ENCODE measurements at regions not wholly inside any gene's neighbourhood (a gene's known extent, or its start where the extent isn't known, plus 50 kb on each side); places are given as distances from the start of the nearest gene placed in this dataset.

- Histone ChIP-seq H3K56ac (ENCODE audit: extremely low read depth, insufficient read depth, low read length) (no peak overlapping the region), H4K5ac (ENCODE audit: low read depth, low read length) (peak overlapping the region; percentile 44; the same call in 1 of the 2 replicates), H4K20me1 (ENCODE audit: insufficient read depth, low read length) (no peaks in the 10 kb centered on the region), H2AK9ac (replicated peaks; ENCODE audit: low read depth, low read length, poor library complexity) (no peak overlapping the region), H2BK20ac (ENCODE audit: low read depth, low read length) (peak overlapping the region; percentile 21; the same call in 1 of the 2 replicates), H3K14ac (replicated peaks; ENCODE audit: low read depth, low read length) (no peak overlapping the region), H2BK120ac (ENCODE audit: low read depth, low read length) (peak overlapping the region; percentile 49; the same call in 1 of the 2 replicates), H4K91ac (ENCODE audit: insufficient read depth, low read depth, low read length) (0 out of 2 replicates have a peak overlapping the region, but pooled peaks have one; percentile 8), H3K23ac (ENCODE audit: low read depth, low read length) (peak overlapping the region; percentile 39; the same call in 1 of the 2 replicates), H3K4me2 (ENCODE audit: low read depth, low read length) (no peak overlapping the region; the same call in 1 of the 2 replicates), H3K36me3 (ENCODE audit: control insufficient read depth, insufficient read depth, low read length) (no peaks in the 10 kb centered on the region), H3K9ac (ENCODE audit: low read depth, low read length) (no peak overlapping the region), H3K9me3 (ENCODE audit: control insufficient read depth, insufficient read depth, low read length) (no peaks in the 10 kb centered on the region), H2BK15ac (ENCODE audit: low read depth, low read length) (peak overlapping the region; percentile 34; the same call in 1 of the 3 replicates), H3K4me1 (ENCODE audit: control insufficient read depth, insufficient read depth, low read length) (peaks cover 10% of the 10 kb centered on the region), H3K79me1 (ENCODE audit: low read depth in 1 of 2, low read length in 2 of 2) (0 out of 4 replicates have a peak, but pooled peaks cover 0 to 4% of the 10 kb centered on the region in 2 experiments), H2AK5ac (ENCODE audit: low read depth, low read length) (no peak overlapping the region), H4K8ac (ENCODE audit: low read depth in 2 of 2, low read length in 2 of 2) (peak overlapping the region in 1 of 2 experiments; percentile 62; a peak in 1 of 4 replicates), H3K4me3 (ENCODE audit: insufficient read depth, low read depth, low read length) (no peak overlapping the region), H3K18ac (ENCODE audit: low read depth, low read length) (peak overlapping the region; percentile 24), H3K9me1 (ENCODE audit: insufficient read depth, low read length) (no peaks in the 10 kb centered on the region; the same call in 1 of the 2 replicates), H3K4ac (ENCODE audit: low read depth, low read length) (peak overlapping the region; percentile 67), H2AFZ (replicated peaks; ENCODE audit: low read length, poor library complexity) (peak overlapping the region; percentile 58), H3K27ac (ENCODE audit: insufficient read depth, low read length) (no peak overlapping the region), H2BK5ac (ENCODE audit: low read depth, low read length, poor library complexity, severe bottlenecking) (peak overlapping the region; percentile 9), H3K27me3 (ENCODE audit: control insufficient read depth, insufficient read depth, low read length) (peaks cover 2% of the 10 kb centered on the region; the same call in 1 of the 2 replicates)
- dilution Hi-C loops (cut with HindIII; ENCODE audit: low sequenced_read_pairs, unreplicated experiment), result no loop called here
- BruUV-seq (replicated peaks), result no TSS peak
- no CpG with 5 or more reads among the region's 1 CpG for WGBS, 2 experiments (ENCODE audit: extremely low coverage in 2 of 2, insufficient read length in 1 of 2)
- in situ Hi-C loops (cut with MboI; ENCODE audit: low sequenced_read_pairs), result no loop called here
- POLR2A ChIA-PET (ENCODE audit: unreplicated experiment), result no interaction called here
- ATAC-seq (ENCODE audit: low read depth) (no peak), DNase-seq (no peak)
- intact Hi-C loops (cut with micrococcal nuclease), result no loop called here
- CTCF ChIA-PET, result no interaction called here
- no peak for TF ChIP-seq NFE2L2 (IDR thresholded peaks at IDR 0.05; ENCODE audit: low read depth, low read length)
- no peak for TF ChIP-seq CHD1 (IDR thresholded peaks at IDR 0.05; ENCODE audit: low read depth, low read length)
- TF ChIP-seq MXI1 (IDR thresholded peaks at IDR 0.05; ENCODE audit: borderline replicate concordance, low read depth, low read length), result no peak
Observed at GRCh38 chr3:150063237-150063636, 92.5 kb upstream of the PFN2 start.

All from IMR-90 (cell line).